Omental fat pad (tissue), 3 donors: ENCODE measurements at regions not wholly inside any gene's neighbourhood (a gene's known extent, or its start where the extent isn't known, plus 50 kb on each side); places are given as distances from the start of the nearest gene placed in this dataset.

Experiments
- ATAC-seq: fragments of 150-250 bp; one replicate; pipeline ENCODE4 v1.9.1; 2016; ENCODE audit warnings: mild to moderate bottlenecking, moderate library complexity; ENCODE audit not compliant: low FRiP score
- DNase-seq: peaks from one replicate; pipeline ENCODE4 v3.0.0-alpha.2; 2019; ENCODE audit warnings: low spot score
- TF ChIP-seq, protein P1 (sequence below), 3 donors: fragments of 450-650 bp; IDR thresholded peaks; one replicate each; pipeline ENCODE4 v1.5.1; 2016 to 2017; ENCODE audit warnings: antibody characterized with exemption in 3 of 3, mild to moderate bottlenecking in 3 of 3, moderate library complexity in 2 of 3

DNA sequence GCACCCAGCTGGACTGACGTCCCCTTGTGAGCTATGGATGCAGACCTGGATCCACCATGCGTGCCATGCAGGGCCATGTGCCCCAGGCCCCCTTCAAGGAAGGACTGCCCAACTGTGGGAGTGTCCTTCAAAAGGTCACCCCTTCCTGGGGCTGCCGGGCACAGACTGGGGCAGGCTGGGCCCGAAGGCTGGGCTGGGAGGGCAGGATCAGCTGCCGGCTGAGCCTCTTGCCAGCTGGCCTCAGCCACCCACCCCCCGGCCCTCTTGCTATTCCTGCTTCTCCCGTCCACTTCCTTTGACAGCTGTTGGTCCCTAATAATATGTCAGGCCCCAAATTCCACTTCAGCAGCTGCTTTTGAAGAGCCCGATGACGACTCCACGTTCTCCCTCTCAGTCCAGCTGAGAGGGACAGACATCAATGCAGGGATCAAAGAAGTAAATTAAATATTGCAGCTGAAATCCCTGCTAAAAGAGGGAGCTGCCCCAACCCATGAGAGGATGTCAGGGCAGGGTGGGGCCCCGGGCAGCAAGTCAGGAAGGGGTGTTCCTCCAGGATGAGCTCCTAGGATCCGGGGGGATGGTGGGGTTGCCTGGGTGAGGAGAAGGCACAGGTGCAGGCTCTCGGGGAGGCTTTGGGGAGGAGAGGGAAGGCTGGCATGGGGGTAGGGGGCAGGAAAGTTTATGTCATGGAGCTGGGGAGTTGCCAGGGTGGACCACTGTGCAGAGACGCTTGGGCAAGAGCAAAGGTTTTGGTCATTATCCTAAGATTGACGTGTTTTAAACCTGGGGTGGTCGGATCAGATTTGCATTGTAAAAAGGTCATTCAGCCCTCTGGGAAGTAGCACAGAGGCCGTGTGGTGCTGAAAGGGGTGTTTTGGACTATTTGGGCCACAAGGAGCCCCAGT is 185.0 kb downstream of the ANKRD60 start:
- no peak for DNase-seq
- ATAC-seq: no peak
- TF ChIP-seq, protein P1, sequence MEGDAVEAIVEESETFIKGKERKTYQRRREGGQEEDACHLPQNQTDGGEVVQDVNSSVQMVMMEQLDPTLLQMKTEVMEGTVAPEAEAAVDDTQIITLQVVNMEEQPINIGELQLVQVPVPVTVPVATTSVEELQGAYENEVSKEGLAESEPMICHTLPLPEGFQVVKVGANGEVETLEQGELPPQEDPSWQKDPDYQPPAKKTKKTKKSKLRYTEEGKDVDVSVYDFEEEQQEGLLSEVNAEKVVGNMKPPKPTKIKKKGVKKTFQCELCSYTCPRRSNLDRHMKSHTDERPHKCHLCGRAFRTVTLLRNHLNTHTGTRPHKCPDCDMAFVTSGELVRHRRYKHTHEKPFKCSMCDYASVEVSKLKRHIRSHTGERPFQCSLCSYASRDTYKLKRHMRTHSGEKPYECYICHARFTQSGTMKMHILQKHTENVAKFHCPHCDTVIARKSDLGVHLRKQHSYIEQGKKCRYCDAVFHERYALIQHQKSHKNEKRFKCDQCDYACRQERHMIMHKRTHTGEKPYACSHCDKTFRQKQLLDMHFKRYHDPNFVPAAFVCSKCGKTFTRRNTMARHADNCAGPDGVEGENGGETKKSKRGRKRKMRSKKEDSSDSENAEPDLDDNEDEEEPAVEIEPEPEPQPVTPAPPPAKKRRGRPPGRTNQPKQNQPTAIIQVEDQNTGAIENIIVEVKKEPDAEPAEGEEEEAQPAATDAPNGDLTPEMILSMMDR (IDR thresholded peaks at IDR 0.05): no peak

DNA sequence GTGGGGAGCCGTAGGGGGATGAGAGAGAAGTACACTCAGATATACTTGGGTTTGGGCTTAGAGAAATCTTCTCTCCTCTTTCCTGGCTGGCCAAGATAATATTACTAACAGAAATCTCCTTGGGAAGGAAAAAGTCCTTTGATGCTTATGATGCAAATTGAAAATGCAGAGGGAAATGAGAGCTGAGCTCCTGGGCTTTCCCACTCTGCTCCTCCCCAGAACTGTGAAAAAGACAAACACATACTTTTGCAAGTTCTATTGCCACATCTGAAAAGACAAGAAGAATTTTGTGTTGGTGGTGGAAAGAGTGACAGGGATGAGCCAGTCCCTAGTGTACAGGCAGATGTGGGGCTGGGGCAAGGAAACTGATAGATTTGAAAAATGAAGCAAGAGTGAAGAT is 185.9 kb downstream of the ANKRD60 start:
- TF ChIP-seq, protein P1 (IDR thresholded peaks at IDR 0.05): no peak
- no peak for ATAC-seq

DNA sequence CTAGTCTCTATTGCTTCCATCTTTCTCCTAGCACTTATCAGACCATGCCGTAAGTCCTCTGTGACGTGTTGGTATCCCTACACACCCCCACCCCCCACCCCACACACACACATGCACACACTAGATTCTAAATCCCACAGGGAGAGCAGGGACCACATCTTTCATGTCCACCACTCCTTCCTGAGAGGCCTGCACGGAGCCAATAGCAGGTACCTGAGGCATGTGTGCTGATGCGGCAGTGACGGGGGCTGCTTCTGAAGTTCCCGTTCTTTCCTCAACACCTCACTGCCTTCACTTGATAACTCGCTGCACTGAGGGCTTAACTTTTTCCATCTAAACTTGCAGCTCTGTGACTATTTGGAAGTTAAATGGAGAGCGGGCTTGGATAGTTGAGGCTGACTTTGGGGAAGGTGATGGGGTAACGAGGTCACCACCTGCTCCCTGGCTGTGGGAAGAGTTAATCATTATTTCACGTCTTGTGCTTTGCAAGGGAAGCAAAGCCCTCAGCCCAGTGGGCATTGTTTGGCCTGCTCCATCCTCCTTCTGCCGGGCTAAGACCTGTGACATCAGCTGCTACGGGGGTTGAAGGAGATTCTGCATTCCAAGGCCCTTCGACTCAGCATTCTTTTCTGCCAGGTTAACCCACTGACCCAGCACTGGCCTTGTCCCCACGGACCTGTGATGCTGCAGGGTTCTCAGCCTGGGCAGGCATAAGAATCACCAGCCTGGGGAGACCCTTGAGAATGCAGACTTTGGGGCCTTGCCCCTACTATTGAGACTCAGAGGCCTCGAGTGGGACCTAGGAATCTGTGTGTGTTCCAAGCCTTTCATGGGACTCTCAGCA is 187.8 kb downstream of the ANKRD60 start:
- TF ChIP-seq, protein P1 (IDR thresholded peaks at IDR 0.05): no peak
- ATAC-seq (no peak), DNase-seq (no peak)

More for the DNA sequence above, 185.9 kb downstream of the ANKRD60 start:
- DNase-seq: no peak

DNA sequence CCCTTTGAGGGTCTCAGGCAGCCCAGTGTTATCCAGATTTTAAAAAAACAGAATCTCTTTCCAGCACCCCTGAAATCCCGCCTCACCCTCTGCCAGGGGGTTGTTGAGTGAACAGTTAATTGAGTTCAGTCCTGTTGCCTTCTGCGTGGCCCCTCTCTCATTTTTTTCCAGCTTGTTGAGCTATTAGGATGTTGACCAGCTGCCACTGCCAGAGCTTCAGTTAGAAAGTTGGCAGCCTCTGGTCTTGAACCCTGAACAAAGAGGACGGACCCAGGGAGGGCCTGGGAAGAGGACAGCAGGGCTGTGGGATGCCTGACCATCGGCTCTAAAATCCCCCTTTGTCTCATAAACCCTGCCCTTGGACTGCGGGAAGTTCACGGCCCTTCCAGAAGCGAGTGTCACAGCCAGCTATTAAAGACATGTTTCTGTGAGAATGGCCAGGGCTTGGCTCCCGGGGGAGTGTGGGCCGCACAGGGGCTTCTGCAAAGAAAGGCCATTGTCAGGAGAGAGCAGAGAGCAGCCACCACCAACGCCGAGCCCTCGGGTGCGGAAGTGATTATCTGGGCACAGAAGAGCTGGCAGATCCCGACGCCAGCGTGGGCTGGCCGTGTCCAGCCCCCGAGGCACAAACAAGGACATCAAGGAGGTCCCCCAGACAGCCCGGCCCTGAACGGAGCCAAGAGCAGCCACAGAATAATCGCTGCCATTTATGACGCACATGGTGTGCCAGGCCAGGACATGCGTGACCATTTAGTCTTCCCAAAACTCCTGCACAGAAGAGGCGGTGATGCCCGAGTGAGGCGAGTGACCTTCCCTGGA is 189.0 kb downstream of the ANKRD60 start:
- ATAC-seq (no peak), DNase-seq (no peak)
- TF ChIP-seq, protein P1 (IDR thresholded peaks at IDR 0.05): no peak

DNA sequence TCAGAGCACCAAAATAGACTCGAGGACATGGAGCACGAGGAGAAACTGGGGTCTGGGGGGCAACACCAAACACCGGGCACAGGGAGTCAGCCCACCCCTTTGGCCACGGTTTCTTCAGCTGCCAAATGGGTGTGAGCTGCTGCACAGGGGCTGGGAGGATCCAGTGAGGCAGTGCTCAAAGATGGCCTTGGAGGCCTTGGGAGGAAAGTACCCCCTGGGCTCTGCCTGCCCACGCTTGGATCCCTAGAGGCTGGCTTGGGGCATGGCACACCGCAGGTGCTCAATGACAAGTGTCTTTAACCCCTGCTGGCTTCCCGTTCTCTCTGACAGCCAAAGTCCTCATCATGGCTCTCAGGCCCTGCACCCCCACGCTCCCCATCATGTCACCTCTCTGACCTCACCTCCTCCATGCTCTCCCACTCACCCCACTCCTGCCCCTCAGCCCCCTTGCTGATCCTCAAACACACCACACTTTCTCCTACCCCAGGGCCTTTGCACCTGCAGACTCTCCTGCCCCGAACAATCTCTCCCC is 190.3 kb downstream of the ANKRD60 start:
- DNase-seq: no peak
- TF ChIP-seq, protein P1 (IDR thresholded peaks at IDR 0.05): no peak
- ATAC-seq: no peak

DNA sequence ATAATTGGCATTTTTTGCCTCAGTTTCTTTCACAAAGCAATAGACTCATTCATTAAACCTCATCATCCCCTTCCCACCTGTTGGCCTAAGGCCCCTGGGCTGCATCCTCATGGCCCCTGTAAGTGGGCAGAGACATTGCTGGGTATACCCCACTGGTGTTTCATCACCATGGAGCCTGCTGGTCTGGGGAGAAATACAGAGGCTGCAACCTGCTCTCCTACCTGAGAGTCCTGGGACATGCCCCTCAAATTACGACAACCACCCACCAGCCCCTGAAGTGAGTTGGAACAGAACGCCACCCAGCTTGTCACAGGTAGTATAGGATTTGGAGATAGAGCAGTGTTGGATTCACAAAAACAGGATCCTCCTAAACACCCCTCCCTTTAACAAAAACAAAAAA is 190.8 kb downstream of the ANKRD60 start:
- no peak for DNase-seq
- ATAC-seq: no peak
- TF ChIP-seq, protein P1 (IDR thresholded peaks at IDR 0.05): no peak
